ENCODE measurements at regions not wholly inside any gene's neighbourhood (a gene's known extent, or its start where the extent isn't known, plus 50 kb on each side); places are given as distances from the start of the nearest gene placed in this dataset.

DNA sequence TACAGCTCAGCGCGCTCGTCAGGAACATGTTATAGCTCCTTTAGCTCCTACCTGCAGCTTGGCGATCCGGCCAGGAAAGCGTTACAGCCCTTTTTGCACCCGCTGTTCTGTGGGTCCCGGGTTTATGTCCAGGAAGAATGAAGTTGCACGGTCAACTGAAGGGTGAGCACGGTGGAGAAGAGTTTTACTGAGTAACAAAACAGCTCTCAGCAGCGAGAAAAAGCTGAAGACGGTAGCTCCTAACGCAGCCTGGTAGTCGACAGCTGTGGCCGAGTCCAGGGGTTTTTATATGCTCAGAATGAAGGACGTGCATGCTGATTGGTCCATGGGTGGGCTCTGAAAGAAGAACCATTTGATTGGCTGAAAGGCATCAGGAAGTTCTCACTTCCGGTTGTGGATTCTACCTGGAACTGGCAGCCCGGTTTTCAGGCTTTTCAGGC is 1830.1 kb upstream of the NUDT12 start:
- TF ChIP-seq, protein P1, sequence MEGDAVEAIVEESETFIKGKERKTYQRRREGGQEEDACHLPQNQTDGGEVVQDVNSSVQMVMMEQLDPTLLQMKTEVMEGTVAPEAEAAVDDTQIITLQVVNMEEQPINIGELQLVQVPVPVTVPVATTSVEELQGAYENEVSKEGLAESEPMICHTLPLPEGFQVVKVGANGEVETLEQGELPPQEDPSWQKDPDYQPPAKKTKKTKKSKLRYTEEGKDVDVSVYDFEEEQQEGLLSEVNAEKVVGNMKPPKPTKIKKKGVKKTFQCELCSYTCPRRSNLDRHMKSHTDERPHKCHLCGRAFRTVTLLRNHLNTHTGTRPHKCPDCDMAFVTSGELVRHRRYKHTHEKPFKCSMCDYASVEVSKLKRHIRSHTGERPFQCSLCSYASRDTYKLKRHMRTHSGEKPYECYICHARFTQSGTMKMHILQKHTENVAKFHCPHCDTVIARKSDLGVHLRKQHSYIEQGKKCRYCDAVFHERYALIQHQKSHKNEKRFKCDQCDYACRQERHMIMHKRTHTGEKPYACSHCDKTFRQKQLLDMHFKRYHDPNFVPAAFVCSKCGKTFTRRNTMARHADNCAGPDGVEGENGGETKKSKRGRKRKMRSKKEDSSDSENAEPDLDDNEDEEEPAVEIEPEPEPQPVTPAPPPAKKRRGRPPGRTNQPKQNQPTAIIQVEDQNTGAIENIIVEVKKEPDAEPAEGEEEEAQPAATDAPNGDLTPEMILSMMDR (IDR thresholded peaks at IDR 0.05), result no peak
- no peak for TF ChIP-seq EZH2 (IDR thresholded peaks at IDR 0.05; ENCODE audit: borderline replicate concordance, insufficient read depth, low read depth, low read length, poor library complexity, severe bottlenecking)
